ENCODE measurements at regions not wholly inside any gene's neighbourhood (a gene's known extent, or its start where the extent isn't known, plus 50 kb on each side); places are given as distances from the start of the nearest gene placed in this dataset.

DNA sequence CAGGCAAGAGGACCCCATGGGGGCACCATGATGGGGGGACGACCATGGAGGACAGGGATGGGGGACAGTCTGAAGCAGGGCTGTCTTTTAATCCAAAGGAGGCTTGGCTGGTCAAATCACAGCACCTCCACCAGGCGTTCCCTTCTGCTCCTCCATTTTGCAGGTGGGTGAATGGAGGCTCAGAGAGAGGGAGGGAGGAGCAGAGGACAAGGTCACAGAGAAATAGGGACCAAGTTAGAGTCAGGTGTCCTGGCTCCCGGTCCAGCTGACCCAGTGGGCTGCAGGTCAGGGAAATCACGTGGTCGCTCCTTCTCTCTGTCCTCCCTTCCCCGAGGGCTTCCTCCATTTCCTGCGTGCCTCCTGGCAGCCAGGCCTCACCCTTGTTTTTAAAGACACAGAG lies 156.4 kb upstream of the SMIM23 start:
- DNase-seq (ENCODE audit: low read depth), result no peak

DNA sequence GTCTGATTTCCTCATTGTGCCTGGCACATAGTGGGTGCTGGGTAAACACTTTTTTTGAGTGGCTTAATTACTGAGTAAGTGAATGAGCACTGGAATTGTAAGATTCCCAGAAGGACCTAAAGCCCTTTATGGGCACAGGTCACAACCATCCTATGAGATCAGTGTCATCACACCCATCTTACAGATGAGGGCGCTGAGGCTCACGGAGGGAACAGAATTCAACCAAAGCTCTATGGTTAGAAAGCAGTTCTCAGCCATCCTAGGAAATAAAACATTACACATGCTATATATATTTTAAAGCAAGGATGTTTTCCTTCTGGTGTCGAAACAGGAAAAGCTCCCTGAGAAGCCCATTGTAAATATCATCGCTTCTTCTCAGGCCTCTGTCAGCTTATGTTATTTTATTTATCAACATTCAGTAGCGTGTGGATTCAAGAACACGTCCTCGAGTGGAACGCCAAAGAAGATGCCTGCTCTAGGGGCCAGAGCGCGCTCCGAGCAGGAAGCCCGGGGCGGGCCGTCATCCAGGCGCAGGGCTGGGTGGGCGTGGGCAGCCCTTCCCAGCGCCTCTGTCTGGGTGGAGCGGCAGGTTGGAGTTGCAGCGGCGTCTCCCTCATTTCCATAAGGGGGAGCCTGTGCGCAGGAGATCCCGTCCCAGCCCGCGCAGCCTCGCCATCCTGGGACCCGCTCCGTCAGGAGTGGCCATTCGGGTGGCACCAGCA lies 155.8 kb upstream of the SMIM23 start:
- DNase-seq (ENCODE audit: low read depth), result no peak

DNA sequence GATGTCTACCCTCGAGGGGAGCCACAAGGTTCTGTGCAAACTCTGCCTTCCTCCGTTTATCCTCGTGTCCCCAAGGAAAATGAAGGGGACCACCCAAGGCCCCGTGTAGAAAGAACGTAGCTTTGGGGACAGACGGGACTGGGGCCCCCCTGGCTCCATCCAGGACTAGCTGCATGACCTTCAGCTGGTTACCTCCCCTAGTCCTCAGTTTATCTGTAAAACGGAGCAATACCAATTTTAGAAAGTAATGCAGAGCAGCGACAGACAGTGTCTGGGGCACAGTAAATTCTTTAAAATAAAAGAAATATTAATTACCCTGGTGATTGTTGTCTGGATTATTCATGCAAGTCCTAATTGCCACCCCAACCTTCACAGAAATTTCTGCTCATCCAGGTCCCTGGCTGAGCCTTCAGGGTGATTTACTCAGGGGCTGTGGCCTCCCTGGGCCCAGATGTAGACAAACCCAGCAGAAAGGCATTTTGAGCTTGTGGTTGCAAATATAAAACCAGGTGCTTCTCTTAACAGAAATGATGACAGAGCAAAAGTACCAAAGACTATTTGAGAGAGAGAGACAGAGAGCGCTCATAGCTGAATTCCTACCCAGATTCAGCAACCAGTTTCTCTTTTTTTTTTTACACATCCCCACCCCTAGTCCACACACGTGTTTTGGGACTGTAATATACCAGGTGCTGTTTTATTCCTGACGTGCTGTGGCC lies 155.1 kb upstream of the SMIM23 start:
- no peak for DNase-seq (ENCODE audit: low read depth)

DNA sequence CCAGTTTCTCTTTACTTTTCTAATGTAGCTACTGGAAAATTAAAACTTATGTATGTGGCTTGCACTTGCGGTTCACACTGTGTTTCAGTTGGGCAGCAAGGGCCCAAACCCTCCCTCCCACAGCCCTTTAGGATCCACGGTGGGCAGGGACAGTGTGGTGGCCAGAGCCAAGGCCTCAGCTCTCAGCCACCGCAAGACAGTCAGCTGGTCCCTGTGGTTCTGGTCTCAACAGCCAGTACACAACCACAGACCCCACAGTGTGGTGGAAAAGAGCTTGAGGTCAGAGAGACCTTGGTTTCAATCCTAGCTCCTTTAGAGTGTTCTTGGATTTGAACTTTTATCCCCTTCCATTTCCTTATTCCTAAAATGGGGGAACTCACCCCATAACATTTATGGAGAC lies 153.0 kb upstream of the SMIM23 start:
- no peak for DNase-seq (ENCODE audit: low read depth)

DNA sequence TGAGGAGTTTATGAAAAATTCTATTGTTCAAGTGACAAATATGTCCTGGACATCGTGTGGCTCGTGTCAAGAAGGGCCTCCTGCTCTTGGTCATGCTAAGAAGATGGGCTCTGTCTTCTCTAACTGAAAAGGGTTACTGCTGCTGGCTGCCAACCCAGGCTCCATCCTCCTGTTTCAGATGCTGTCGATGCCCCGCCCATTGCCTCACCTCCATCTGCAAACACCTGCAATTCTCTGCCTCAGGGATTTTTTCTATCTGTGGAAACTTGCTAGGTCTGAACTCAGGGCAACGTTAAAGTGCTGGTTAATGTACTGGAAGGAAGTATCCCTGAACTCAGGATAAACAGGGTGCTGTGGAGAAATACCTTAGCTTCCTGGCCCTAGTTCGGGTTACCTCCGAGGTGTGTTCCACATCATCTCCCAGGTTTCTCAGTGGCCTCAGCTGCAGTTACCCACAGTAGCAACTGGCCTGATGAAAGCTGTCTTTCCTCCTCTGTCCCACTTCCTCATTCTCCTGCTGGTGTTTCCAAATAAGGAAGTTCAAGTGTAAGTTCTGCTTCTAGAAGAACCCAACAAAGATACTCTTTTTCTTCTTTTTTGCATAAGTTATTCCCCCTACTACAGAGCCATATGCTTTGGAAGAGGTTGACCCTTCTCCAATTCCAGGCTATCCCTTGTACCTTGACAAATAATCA lies 151.7 kb upstream of the SMIM23 start:
- DNase-seq (ENCODE audit: low read depth), result no peak

DNA sequence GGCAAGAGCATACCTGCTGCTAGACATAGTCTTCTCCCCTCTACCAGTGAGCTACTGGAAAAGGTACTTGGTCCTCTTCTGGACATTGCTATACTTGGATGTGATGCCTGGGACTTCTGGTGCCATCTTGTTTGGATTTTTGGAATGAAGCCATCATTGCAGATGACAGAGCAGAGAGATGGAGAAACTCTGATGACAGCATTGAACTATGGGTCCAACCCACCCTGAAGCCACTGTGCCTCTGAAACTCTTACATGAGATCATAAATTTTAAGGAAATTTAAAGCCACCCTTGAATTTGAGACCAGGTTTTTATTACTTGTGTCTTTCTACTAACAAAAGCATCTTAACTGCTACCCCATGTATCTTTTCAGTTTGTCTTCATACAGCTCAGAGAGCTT lies 151.1 kb upstream of the SMIM23 start:
- no peak for DNase-seq (ENCODE audit: low read depth)

DNA sequence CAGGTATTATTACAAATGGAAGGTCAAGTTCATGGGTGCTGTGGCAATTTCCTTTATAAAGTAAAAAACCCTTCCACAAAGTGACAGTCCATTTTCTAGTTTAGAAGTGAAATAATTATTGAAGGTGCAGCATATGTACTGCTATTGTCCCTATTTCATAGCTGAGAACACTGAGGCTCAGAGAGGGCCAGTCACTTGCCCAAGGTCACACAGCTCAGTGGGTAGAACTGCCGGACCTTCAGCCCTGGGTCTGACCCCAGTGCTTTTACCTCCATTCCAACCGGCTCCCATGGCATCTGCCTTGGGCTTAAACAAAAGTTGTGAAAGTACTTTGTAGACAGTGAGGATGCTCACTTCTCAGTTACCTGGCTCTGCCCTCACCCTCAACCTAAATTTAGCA lies 150.6 kb upstream of the SMIM23 start:
- DNase-seq (ENCODE audit: low read depth), result no peak

DNA sequence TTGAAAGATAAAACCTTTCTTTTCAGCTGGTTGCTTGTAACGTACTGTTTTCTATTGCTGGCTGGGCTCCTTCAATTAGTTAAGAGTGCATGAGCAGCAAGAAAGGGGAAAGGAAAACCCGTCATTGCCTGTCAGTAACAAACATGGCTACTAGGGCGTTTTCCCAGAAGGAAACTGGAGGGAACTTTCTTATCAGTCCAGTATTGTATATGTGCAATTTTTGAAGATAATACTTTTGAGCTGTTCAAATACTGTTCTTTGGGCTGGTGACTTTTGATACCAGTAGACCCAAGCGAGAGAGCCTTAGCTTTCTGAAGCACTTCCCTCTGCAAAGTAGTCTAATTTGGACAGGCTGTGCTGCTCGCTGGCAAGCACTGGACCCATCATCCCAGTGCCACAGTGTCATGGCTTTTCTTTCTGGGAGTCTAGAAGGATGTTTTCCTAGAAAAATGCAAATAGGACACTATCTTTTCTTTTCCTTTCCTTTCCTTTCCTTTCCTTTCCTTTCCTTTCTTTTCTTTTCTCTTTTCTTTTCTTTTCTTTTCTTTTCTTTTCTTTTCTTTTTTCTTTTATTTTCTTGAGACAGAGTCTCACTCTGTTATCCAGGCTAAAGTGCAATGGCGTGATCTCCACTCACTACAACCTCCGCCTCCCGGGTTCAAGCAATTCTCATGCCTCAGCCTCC lies 149.9 kb upstream of the SMIM23 start:
- no peak for DNase-seq (ENCODE audit: low read depth)

DNA sequence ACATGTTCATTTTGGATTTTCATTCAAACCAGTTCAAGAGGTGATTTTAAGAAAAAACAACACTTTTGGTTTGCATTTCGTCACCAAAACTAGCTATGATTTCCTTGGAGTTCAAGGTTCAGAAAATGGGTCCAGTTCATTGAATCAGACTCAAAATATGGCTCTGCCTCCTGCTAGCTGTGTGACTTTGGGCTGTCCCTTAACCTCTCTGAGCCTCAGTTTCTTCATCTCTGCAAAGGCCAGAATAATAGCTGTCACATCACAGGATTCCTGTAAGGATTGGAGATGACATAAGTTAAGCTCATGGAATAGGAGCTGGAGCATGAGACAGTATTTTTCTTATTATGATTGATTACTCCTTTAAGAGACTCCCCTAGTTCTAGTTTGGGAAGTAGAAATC lies 147.8 kb upstream of the SMIM23 start:
- no peak for DNase-seq (ENCODE audit: low read depth)

DNA sequence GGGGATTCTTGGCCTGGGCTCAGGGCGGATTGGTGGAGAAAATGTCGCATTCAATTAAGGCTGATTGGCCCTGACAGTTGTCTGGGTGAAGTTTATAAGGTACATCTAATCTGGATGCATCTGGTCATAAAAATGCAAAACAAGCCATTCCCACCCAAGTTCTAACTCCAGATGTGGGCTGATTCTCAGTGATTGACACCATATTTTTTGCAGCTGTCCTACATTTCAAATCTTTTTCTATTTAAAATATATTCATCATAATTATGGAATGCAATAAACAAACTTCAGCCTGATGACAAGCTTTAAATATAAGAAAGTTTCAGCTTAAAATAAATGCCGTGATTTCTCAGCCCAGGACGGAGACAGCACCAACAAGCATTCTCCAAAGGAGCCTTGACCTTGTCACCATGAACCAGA lies 146.4 kb upstream of the SMIM23 start:
- no peak for DNase-seq (ENCODE audit: low read depth)

DNA sequence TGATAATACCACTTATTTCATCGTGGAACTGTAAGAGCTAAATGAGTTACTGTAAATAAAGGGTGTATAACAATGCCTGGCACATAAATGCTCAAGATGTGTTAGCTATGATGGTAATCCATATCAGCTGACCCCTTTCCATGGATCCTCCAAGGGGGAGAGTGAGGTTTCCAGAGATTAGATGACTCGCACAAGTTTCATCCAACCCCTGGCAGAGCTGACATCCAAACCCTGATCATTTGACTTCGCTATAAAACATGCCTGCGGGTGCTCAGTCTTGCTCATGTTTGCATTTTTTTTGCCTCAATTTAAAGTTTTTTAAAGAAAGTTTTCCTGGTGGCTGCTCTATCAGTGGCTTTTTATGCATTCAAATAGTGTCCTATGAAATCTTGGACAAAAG lies 145.7 kb upstream of the SMIM23 start:
- DNase-seq (ENCODE audit: low read depth), result no peak

DNA sequence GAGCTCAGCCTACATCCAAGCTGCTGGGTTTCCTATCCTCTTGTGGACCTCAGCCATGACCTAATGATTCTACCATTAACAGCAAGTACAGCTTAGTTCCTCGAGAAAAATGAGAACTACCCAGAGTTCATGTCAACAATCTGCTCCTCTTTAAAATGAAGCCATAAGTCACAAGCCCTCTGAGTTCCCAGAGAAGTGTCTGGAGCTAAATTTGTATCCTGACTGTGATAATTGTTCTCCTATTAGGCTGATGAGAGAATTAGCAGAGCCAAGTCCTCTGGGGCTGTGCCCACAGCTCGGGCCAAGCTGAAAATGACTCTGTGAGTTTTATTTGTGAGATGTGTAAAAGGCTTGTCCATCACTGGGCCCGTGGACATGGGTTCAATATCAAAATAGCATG lies 145.1 kb upstream of the SMIM23 start:
- DNase-seq (ENCODE audit: low read depth), result no peak

DNA sequence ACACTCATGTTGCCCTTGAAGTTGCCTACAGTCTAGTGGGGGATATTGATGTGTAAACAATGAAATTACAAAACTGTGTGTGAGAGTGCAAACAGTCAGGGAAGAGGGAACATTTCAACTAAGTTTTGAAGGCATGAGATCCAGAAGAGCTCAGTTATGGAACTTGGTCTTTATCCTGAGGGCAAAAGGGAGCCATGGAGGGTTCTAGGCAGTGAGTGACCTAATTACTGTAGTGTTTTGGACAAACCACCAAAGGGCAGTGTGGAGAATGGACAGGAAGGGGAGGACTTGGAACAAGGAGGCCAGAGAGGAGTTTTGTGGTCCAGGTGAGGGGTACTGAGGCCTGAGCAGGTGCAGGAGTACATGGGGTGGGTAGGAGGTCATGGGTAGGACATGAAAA lies 143.7 kb upstream of the SMIM23 start:
- no peak for DNase-seq (ENCODE audit: low read depth)

DNA sequence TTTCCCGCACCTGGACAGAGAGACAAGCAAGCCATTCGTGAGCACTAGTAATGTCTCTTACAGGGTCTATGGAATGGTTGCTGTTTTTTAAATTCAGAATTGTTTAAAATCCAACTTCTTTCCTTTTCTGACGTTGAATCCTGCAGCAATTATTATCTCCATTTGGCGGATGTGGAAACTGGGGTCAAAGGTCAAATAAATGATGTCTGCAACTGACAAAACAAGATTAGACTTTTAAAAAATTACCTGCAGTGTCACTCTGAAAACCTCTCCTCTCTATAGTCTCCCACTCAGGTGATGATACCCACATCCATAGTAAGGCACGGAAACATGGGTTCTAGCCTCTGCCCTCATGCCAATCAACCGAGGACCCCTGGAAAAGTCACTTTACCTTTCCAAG lies 142.7 kb upstream of the SMIM23 start:
- DNase-seq (ENCODE audit: low read depth), result no peak

DNA sequence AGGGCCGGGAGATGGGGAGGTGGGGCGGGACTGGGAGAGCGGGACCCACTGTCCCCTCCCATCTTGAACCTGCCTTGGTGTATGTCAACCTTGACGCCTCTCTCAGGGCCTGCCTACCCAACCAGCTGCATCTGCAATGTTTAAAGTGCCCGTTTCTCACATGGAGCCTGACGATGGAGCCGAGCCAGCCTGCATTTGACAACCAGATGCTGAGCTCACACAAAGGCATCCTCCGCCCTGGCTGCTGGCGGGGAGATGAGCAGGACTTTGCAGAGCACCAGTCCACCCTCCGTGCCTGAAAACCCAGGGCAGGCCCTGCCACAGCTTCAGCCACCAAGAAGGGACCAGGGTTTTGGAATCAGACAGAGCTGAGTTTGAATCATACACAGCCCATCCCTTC lies 141.1 kb upstream of the SMIM23 start:
- no peak for DNase-seq (ENCODE audit: low read depth)

DNA sequence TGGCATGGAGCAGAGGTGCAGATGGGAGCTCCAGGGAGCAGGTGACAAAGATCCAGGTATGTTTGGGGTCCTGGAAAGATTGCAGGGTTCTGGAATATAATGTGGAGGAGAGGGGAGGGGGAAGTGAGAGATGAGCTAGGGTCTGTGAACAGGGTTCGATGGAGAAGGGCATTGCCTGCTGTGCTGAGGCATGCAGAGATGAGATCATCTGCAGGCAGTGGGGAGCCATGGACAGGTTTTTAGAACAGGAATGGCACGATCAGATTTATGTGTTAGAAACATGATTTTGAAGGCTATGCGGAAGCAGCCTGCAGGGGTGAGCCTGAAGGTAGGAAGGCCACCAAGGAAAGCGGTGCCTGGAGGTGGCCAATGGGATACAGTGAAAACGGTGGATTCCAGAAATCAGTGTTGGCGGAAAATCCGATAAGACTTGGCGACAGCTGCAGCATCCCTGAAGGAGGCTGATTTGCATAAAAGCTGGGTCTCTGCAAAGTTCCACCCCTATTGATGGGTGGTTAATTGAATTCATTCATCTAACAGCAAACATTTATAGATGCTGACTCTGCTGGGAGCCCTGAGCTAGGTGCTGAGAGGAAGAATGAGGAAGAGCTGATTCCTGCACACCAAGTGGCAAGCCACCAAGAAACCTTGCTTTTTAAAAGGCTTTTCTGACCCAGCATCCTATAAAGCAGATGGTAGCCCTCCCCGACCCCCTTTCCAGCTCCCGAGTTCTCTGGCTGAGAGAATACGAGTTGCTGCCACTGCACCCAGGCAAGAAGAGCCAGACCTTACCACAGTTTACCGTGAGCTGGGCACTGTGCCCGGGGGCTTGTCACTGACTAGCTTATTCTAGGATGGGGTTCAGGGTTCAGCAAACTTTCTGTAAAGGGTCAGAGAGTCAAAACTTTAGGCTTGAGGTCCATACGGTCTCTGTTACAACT lies 139.2 kb upstream of the SMIM23 start:
- DNase-seq (ENCODE audit: low read depth), result no peak

DNA sequence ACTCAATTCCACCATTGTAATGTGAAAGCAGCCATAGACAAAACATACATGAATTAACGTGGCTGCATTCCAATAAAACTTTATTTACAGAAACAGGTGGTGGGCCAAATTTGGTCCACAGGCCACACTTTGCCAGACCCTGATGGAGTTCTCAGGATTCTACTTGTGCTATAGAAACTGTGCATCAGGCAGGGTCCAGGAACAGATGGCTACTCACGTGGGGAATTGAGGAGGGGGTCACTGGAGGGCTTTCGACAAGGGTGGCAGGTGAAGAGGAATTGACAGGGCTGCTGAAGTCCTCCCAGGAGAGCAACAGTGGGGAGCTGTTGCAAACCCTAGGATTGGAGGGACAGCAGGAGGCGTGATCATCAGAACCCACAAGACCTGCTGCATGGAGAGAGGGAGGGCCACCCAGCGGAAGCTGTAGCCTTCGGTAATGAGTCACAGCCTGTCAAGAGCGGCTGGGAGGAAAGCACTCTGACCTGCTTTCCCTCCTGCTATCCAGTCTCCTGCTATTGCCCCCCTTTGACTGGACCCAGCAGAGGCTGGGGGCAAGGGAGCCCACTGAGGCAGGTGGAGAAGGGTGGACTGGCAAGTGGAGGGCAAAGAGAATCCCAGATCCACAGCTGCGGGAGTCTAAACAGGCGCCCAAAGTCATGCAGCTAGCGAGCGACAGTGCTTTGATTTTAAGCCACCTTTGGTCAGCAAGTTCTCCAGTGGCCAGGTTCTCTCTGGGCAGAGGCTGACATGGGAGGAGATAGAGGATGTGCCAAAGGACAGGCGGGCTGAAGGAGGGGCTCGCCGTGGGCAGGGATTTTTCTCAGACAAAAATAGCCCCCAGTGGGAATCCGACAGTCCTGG lies 138.3 kb upstream of the SMIM23 start:
- no peak for DNase-seq (ENCODE audit: low read depth)

DNA sequence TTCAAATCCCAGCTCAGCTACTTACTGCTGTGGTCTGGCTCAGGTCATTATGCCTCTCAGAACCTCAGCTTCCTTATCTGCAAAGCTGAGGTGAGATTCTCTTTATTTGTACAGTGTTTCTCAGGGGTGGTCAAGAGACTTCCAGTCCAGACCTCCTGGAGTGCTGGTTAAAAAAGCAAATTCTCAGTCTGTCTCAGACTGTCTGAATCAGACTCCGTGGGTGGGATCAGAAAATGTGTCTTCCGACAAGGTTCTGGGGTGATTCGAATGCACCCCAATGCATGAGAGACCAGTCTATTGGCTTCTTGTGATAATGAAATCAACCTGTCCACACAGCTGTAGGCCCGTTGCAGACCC lies 137.7 kb upstream of the SMIM23 start:
- no peak for DNase-seq (ENCODE audit: low read depth)

DNA sequence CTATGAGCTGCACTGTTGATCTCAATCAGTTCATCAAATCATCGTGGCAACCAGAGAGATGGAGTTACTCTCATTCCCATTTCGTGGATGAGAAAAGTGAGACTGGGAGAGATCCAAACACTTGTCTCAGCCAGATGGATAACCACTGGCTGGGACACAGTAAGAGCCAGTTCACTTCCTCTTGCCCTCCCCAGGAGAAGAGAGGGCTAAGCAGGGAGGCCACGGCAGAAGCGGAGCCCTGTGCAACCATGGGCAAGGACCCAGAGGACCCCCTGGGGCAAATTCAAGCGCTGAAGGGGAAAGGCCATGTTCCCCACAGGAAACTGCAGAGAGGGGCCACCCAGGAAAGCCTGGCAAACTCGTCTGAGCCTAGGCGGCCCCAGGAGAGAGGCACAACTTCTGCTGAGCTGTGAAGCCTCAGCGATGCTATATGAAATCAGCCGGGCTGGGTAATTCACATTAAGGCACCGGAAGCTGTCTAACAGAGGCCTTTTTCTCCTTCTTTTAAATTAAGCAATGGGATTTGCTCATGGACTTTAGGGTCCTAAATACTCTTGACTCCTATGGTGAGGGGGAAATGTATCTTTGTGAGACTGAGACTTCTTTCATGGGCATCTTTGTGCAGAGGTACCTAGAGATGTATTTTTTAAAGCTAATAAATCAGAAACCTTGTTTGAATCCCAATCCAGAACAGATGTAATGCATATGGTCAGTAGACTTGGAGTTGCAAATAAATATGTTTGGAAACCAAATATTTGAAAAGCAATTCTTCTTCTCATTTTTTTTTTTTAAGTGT lies 137.1 kb upstream of the SMIM23 start:
- no peak for DNase-seq (ENCODE audit: low read depth)

DNA sequence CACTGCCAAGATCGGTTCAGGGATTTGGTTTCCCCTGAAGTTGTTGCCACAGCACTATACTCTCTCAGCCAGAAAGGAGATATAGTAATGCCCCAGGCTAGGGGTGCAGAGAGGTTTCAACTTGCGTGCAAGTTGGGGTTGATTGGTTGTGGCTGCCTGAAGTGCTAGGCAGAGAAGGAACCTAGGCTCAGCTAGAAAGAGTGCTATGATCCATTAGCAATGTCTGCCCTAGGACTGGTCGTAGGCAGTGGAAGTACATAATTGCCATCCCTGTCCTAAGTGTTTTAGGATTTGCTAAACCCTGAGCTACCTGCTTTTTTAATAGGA lies 136.6 kb upstream of the SMIM23 start:
- no peak for DNase-seq (ENCODE audit: low read depth)

All from stromal cell of bone marrow (primary cell).